Tibial nerve (tissue), 4 donors: ENCODE measurements at regions not wholly inside any gene's neighbourhood (a gene's known extent, or its start where the extent isn't known, plus 50 kb on each side); places are given as distances from the start of the nearest gene placed in this dataset.
"Not testable (repeated sequence)": the region's sequence is repeated elsewhere in the genome, so short reads cannot be mapped to it uniquely, and the experiment has no call there.

Source experiments
- DNase-seq, 2 donors: peaks; one replicate each; pipeline ENCODE4 v3.0.0-alpha.2; 2019; ENCODE audit warnings: low spot score in 2 of 2
- H3K27ac ChIP-seq, 4 donors: fragments of 200-600 bp; sonication (generic) in 3 of 4; one replicate each; pipeline ENCODE4 v1.5.1; 2017 to 2019; ENCODE audit warnings: mild to moderate bottlenecking in 1 of 4
- H3K27me3 ChIP-seq, 2 donors: fragments of 200-600 bp; sonication (generic) in 1 of 2; one replicate each; pipeline versions ENCODE4 v1.5.1 to v1.6.0; 2017 to 2019
- H3K36me3 ChIP-seq, 3 donors: fragments of 200-600 bp; sonication (generic); one replicate each; pipeline ENCODE4 v1.5.1; 2018 to 2019
- H3K4me1 ChIP-seq, 4 donors: fragments of 200-600 bp; sonication (generic) in 3 of 4; one replicate each; pipeline ENCODE4 v1.5.1; 2017 to 2019
- H3K4me3 ChIP-seq, 4 donors: fragments of 200-600 bp; sonication (generic) in 3 of 4; one replicate each; pipeline ENCODE4 v1.5.1; 2017 to 2019; ENCODE audit warnings: mild to moderate bottlenecking in 1 of 4, moderate library complexity in 1 of 4
- H3K9me3 ChIP-seq, 4 donors: fragments of 200-600 bp; sonication (generic) in 3 of 4; one replicate each; pipeline ENCODE4 v1.5.1; 2017 to 2019
- CTCF ChIP-seq, 5 experiments: fragments of 200-600 bp in 3 of 5; fragments of 450-650 bp in 2 of 5; sonication (generic) in 3 of 5; IDR thresholded peaks; one replicate each; pipeline ENCODE4 v1.5.1; 2016 to 2019; ENCODE audit warnings: antibody characterized with exemption in 5 of 5, mild to moderate bottlenecking in 3 of 5, moderate library complexity in 2 of 5
- EP300 ChIP-seq, 2 donors: sonication (generic); formaldehyde crosslinking; IDR thresholded peaks; one replicate each; pipeline ENCODE4 v1.6.1; 2017; ENCODE audit warnings: antibody characterized with exemption in 2 of 2, mild to moderate bottlenecking in 1 of 2
- POLR2A ChIP-seq, 2 donors: fragments of 450-650 bp; IDR thresholded peaks; one replicate each; pipeline ENCODE4 v1.6.1; 2017; ENCODE audit warnings: antibody characterized with exemption in 2 of 2, mild to moderate bottlenecking in 2 of 2, moderate library complexity in 2 of 2
- WGBS, 2 donors: methylation state at CpG; one replicate each; pipeline ENCODE4 v1.1.5; 2018; 5-methylcytosine and 5-hydroxymethylcytosine counted together

- Histone ChIP-seq H3K27ac (no peak overlapping the region), H3K9me3 (no peaks in the 10 kb centered on the region), H3K36me3 (no peaks in the 10 kb centered on the region), H3K4me3 (no peak overlapping the region), H3K27me3 (no peaks in the 10 kb centered on the region), H3K4me1 (no peaks in the 10 kb centered on the region)
- peak in 1 of 2 donors; percentile 68 for DNase-seq
- TF ChIP-seq CTCF (IDR thresholded peaks at IDR 0.05) = peak; percentile 57 to 78 (median 68)
- TF ChIP-seq EP300 (IDR thresholded peaks at IDR 0.05) = no peak
- TF ChIP-seq POLR2A (IDR thresholded peaks at IDR 0.05) = no peak
These were observed 132.9 kb upstream of the DAAM1 start for GRCh38 chr14:59055439-59056045.

- no peaks in the 10 kb centered on the region for H3K4me1 ChIP-seq
- no peak overlapping the region for H3K4me3 ChIP-seq
- no peaks in the 10 kb centered on the region for H3K27me3 ChIP-seq
- no peaks in the 10 kb centered on the region for H3K36me3 ChIP-seq
- no peak for TF ChIP-seq POLR2A (IDR thresholded peaks at IDR 0.05)
- no peak for TF ChIP-seq EP300 (IDR thresholded peaks at IDR 0.05)
- no peak for TF ChIP-seq CTCF (IDR thresholded peaks at IDR 0.05)
- no peak overlapping the region for H3K27ac ChIP-seq
- DNase-seq = no peak
- peaks cover 0 to 6% (median 0%) of the 10 kb centered on the region in 4 donors for H3K9me3 ChIP-seq
- 72 to 77% methylated on average over 2 of the region's 2 CpGs for WGBS, 2 donors
These were observed 130.9 kb upstream of the DAAM1 start for GRCh38 chr14:59057551-59057950.

DNA sequence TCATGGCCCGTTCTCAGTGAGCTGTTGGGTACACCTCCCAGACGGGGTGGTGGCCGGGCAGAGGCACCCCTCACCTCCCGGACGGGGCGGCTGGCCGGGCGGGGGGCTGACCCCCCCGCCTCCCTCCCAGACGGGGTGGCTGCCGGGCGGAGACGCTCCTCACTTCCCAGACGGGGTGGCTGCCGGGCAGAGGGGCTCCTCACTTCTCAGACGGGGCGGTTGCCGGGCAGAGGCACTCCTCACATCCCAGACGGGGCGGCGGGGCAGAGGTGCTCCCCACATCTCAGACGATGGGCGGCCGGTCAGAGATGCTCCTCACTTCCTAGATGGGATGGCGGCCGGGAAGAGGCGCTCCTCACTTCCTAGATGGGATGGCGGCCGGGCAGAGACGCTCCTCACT lies 129.7 kb upstream of the DAAM1 start:
- H3K4me3 ChIP-seq, DNase-seq, H3K27ac ChIP-seq, H3K27me3 ChIP-seq, H3K4me1 ChIP-seq, H3K36me3 ChIP-seq: not testable (repeated sequence)
- H3K9me3 ChIP-seq = peaks cover 0 to 19% (median 3%) of the 10 kb centered on the region in 4 donors
- WGBS, 2 donors = 96 to 97% methylated on average over 15 to 27 of the region's 30 CpGs

DNA sequence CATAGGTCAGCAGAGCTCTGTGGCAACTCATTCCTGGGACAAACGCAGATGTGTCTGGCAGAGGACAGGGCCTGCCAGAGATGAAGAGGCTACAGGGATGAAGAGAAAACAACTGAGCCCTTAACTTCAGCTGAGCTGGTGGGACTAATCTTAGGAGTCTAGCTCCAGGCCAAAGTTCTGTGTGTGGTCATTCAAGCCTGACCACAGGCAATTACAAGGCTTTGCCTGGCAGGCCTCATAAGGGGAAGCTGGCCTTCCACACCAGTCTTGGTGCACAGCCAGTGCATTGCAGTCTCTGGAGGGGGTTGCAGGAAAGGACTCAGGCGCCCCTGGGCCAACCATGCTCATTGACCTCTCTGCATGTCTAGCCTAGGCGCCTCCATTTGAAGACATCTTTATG lies 127.6 kb upstream of the DAAM1 start:
- DNase-seq = no peak
- no peaks in the 10 kb centered on the region for H3K27me3 ChIP-seq
- 72 to 74% methylated on average over 3 of the region's 3 CpGs for WGBS, 2 donors
- H3K4me1 ChIP-seq = no peaks in the 10 kb centered on the region
- no peak overlapping the region for H3K27ac ChIP-seq
- H3K36me3 ChIP-seq = no peaks in the 10 kb centered on the region
- peaks cover 0 to 22% (median 3%) of the 10 kb centered on the region in 4 donors for H3K9me3 ChIP-seq
- no peak overlapping the region for H3K4me3 ChIP-seq
- TF ChIP-seq POLR2A (IDR thresholded peaks at IDR 0.05) (no peak), CTCF (IDR thresholded peaks at IDR 0.05) (no peak), EP300 (IDR thresholded peaks at IDR 0.05) (no peak)

DNA sequence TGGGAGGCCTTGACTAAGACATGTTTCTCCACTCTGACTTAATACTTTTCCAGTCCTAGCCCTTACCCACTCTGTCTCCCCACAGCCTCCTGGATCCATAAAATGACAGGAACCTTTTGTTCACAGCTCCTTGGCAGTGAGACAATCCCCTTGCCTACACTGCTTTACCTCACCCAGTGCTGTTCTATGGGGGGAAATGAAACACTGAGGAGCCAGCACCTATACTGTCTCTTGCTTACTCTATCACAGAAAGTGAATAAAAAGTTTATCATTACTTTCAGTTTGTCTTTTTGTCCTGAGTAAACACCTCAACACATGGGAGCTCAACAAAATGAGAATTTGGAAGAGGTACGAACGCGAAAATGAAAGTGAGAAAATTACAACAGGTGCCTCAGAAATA lies 127.2 kb upstream of the DAAM1 start:
- no peak for DNase-seq
- Histone ChIP-seq H3K9me3 (peaks cover 0 to 24% (median 3%) of the 10 kb centered on the region in 4 donors), H3K36me3 (no peaks in the 10 kb centered on the region), H3K27ac (no peak overlapping the region), H3K4me3 (no peak overlapping the region), H3K27me3 (no peaks in the 10 kb centered on the region), H3K4me1 (no peaks in the 10 kb centered on the region)
- TF ChIP-seq POLR2A (IDR thresholded peaks at IDR 0.05) (no peak), EP300 (IDR thresholded peaks at IDR 0.05) (no peak), CTCF (IDR thresholded peaks at IDR 0.05) (no peak)
- 86 to 98% methylated on average over 3 of the region's 3 CpGs for WGBS, 2 donors

- no peak for TF ChIP-seq POLR2A (IDR thresholded peaks at IDR 0.05)
- no peak for TF ChIP-seq EP300 (IDR thresholded peaks at IDR 0.05)
- no peak for TF ChIP-seq CTCF (IDR thresholded peaks at IDR 0.05)
- peaks cover 0 to 24% (median 3%) of the 10 kb centered on the region in 4 donors for H3K9me3 ChIP-seq
- H3K27me3 ChIP-seq = no peaks in the 10 kb centered on the region
- no peak overlapping the region for H3K4me3 ChIP-seq
- H3K27ac ChIP-seq = no peak overlapping the region
- no peaks in the 10 kb centered on the region for H3K36me3 ChIP-seq
- H3K4me1 ChIP-seq = no peaks in the 10 kb centered on the region
- no peak for DNase-seq
- 70 to 72% methylated on average over 2 of the region's 2 CpGs for WGBS, 2 donors
These were observed 125.2 kb upstream of the DAAM1 start for GRCh38 chr14:59063259-59063658.
